ENCODE measurements at regions not wholly inside any gene's neighbourhood (a gene's known extent, or its start where the extent isn't known, plus 50 kb on each side); places are given as distances from the start of the nearest gene placed in this dataset.

GRCh38 chr15:98417346-98417745 lies 231.0 kb upstream of the IGF1R start:
- no peak overlapping the region for H3K4me3 ChIP-seq
- no peak for DNase-seq
- H3K9me3 ChIP-seq: no peaks in the 10 kb centered on the region
- no peaks in the 10 kb centered on the region for H3K36me3 ChIP-seq (ENCODE audit: low read depth)
- no peak for ATAC-seq
- intact Hi-C loops (cut with DNase I, micrococcal nuclease): no loop called here
- peaks cover 5% of the 10 kb centered on the region for H3K4me1 ChIP-seq (ENCODE audit: low read depth)
- TF ChIP-seq CTCF (IDR thresholded peaks at IDR 0.05): no peak

- no peak for ATAC-seq
- intact Hi-C loops (cut with DNase I, micrococcal nuclease): no loop called here
- DNase-seq: no peak
- TF ChIP-seq CTCF (IDR thresholded peaks at IDR 0.05): no peak
- H3K9me3 ChIP-seq: no peaks in the 10 kb centered on the region
- H3K4me3 ChIP-seq: no peak overlapping the region
- H3K4me1 ChIP-seq (ENCODE audit: low read depth): peaks cover 5% of the 10 kb centered on the region
- H3K36me3 ChIP-seq (ENCODE audit: low read depth): no peaks in the 10 kb centered on the region
These were observed 230.2 kb upstream of the IGF1R start for GRCh38 chr15:98418122-98418521.

GRCh38 chr15:98419173-98419780 lies 229.1 kb upstream of the IGF1R start:
- no peaks in the 10 kb centered on the region for H3K36me3 ChIP-seq (ENCODE audit: low read depth)
- no peak for ATAC-seq
- intact Hi-C loops (cut with DNase I, micrococcal nuclease): no loop called here
- H3K4me1 ChIP-seq (ENCODE audit: low read depth): peaks cover 5% of the 10 kb centered on the region
- no peak for TF ChIP-seq CTCF (IDR thresholded peaks at IDR 0.05)
- no peak overlapping the region for H3K4me3 ChIP-seq
- DNase-seq: no peak
- no peaks in the 10 kb centered on the region for H3K9me3 ChIP-seq

- intact Hi-C loops (cut with DNase I, micrococcal nuclease): loop anchor here (5.0 kb wide), 1 partner anchor 109 kb away; no protein-coding TSS in a partner anchor
- DNase-seq (no peak), ATAC-seq (no peak)
- no peak overlapping the region for H3K4me3 ChIP-seq
- H3K9me3 ChIP-seq: no peaks in the 10 kb centered on the region
- TF ChIP-seq CTCF (IDR thresholded peaks at IDR 0.05): no peak
- peaks cover 5% of the 10 kb centered on the region for H3K4me1 ChIP-seq (ENCODE audit: low read depth)
- no peaks in the 10 kb centered on the region for H3K36me3 ChIP-seq (ENCODE audit: low read depth)
These were observed 227.5 kb upstream of the IGF1R start for GRCh38 chr15:98420837-98421236.

GRCh38 chr15:98421419-98422129 lies 226.8 kb upstream of the IGF1R start:
- no peaks in the 10 kb centered on the region for H3K36me3 ChIP-seq (ENCODE audit: low read depth)
- DNase-seq (peak in 2 of 3 donors; percentile 67 to 71), ATAC-seq (peak; percentile 85)
- intact Hi-C loops (cut with DNase I, micrococcal nuclease): loop anchor here (5.0 kb wide), 1 partner anchor 109 kb away; no protein-coding TSS in a partner anchor
- no peaks in the 10 kb centered on the region for H3K9me3 ChIP-seq
- peak; percentile 96 for TF ChIP-seq CTCF (IDR thresholded peaks at IDR 0.05)
- peaks cover 5% of the 10 kb centered on the region for H3K4me1 ChIP-seq (ENCODE audit: low read depth)
- H3K4me3 ChIP-seq: no peak overlapping the region
